RWPE2 (cell line): ENCODE measurements at regions not wholly inside any gene's neighbourhood (a gene's known extent, or its start where the extent isn't known, plus 50 kb on each side); places are given as distances from the start of the nearest gene placed in this dataset.
A peak's percentile ranks its signal among the peaks of the same experiment; 100 is the strongest.

ENCODE experiments used
- ATAC-seq: fragments of 200-7000 bp; cut with Tn5 transposase; 3 replicates; pipeline ENCODE4 v1.9.1; 2021; ENCODE audit warnings: low read depth
- DNase-seq: peaks from one replicate; pipeline ENCODE4 v3.0.0-alpha.2; 2020; ENCODE audit warnings: low spot score
- H3K27ac ChIP-seq: fragments of 450-650 bp; 2 replicates; pipeline ENCODE4 v1.5.1; 2017; ENCODE audit warnings: mild to moderate bottlenecking; ENCODE audit not compliant: poor library complexity, severe bottlenecking
- H3K27me3 ChIP-seq: fragments of 250-450 bp; sonication (Bioruptor Pico); 2 replicates; pipeline ENCODE4 v1.5.1; 2021; ENCODE audit warnings: mild to moderate bottlenecking, moderate library complexity; ENCODE audit not compliant: insufficient read depth, poor library complexity, severe bottlenecking
- H3K36me3 ChIP-seq: fragments of 250-450 bp; sonication (Bioruptor Pico); 2 replicates; pipeline ENCODE4 v1.5.1; 2020; ENCODE audit warnings: low read depth, mild to moderate bottlenecking, moderate library complexity
- H3K4me1 ChIP-seq: fragments of 250-450 bp; sonication (Bioruptor Pico); 2 replicates; pipeline ENCODE4 v1.5.1; 2021; ENCODE audit warnings: mild to moderate bottlenecking, moderate library complexity; ENCODE audit not compliant: insufficient read depth, poor library complexity, severe bottlenecking
- H3K4me3 ChIP-seq: fragments of 250-450 bp; sonication (Bioruptor Pico); 2 replicates; pipeline ENCODE4 v1.5.1; 2021; ENCODE audit warnings: mild to moderate bottlenecking, moderate library complexity; ENCODE audit not compliant: severe bottlenecking
- H3K9me3 ChIP-seq: fragments of 250-450 bp; sonication (Bioruptor Pico); 2 replicates; pipeline ENCODE4 v1.5.1; 2021; ENCODE audit warnings: mild to moderate bottlenecking, moderate library complexity; ENCODE audit not compliant: severe bottlenecking
- CTCF ChIP-seq: fragments of 450-650 bp; IDR thresholded peaks from one replicate; pipeline ENCODE4 v1.5.1; 2017; ENCODE audit warnings: mild to moderate bottlenecking, moderate library complexity; ENCODE audit not compliant: poor library complexity, severe bottlenecking

GRCh38 chr6:40779409-40779808, 192.2 kb upstream of the LRFN2 start:
- no peak for TF ChIP-seq CTCF
- peaks cover 16% of the 10 kb centered on the region for H3K4me1 ChIP-seq
- no peak overlapping the region for H3K4me3 ChIP-seq
- no peaks in the 10 kb centered on the region for H3K9me3 ChIP-seq
- no peaks in the 10 kb centered on the region for H3K27me3 ChIP-seq
- DNase-seq (no peak), ATAC-seq (peak; percentile 85)
- no peaks in the 10 kb centered on the region for H3K36me3 ChIP-seq
- H3K27ac ChIP-seq: peak overlapping the region; percentile 49

- no peak overlapping the region for H3K4me3 ChIP-seq
- no peak for DNase-seq
- TF ChIP-seq CTCF: no peak
- no peak for ATAC-seq
- peaks cover 16% of the 10 kb centered on the region for H3K4me1 ChIP-seq
- H3K36me3 ChIP-seq: no peaks in the 10 kb centered on the region
- H3K27me3 ChIP-seq: no peaks in the 10 kb centered on the region
- peak overlapping the region; percentile 49 for H3K27ac ChIP-seq
- no peaks in the 10 kb centered on the region for H3K9me3 ChIP-seq
Observed at GRCh38 chr6:40778918-40779317, 191.8 kb upstream of the LRFN2 start.

- H3K4me3 ChIP-seq: no peak overlapping the region
- no peaks in the 10 kb centered on the region for H3K36me3 ChIP-seq
- no peaks in the 10 kb centered on the region for H3K27me3 ChIP-seq
- no peaks in the 10 kb centered on the region for H3K9me3 ChIP-seq
- peaks cover 16% of the 10 kb centered on the region for H3K4me1 ChIP-seq
- peak overlapping the region; percentile 49 for H3K27ac ChIP-seq
- TF ChIP-seq CTCF: no peak
- ATAC-seq: peak; percentile 90
- no peak for DNase-seq
Observed at GRCh38 chr6:40778196-40778595, 191.0 kb upstream of the LRFN2 start.

GRCh38 chr6:40774932-40775331, 187.8 kb upstream of the LRFN2 start:
- H3K27me3 ChIP-seq: peaks cover 8% of the 10 kb centered on the region
- no peak for TF ChIP-seq CTCF
- no peaks in the 10 kb centered on the region for H3K36me3 ChIP-seq
- H3K4me1 ChIP-seq: peaks cover 16% of the 10 kb centered on the region
- no peaks in the 10 kb centered on the region for H3K9me3 ChIP-seq
- ATAC-seq (no peak), DNase-seq (no peak)
- H3K27ac ChIP-seq: no peak overlapping the region
- no peak overlapping the region for H3K4me3 ChIP-seq

- no peak for ATAC-seq
- H3K36me3 ChIP-seq: no peaks in the 10 kb centered on the region
Observed at GRCh38 chr6:40770794-40771193, 183.6 kb upstream of the LRFN2 start.

More at GRCh38 chr6:40770794-40771193, 183.6 kb upstream of the LRFN2 start:
- TF ChIP-seq CTCF: no peak
- H3K27me3 ChIP-seq: peaks cover 8% of the 10 kb centered on the region
- no peaks in the 10 kb centered on the region for H3K4me1 ChIP-seq
- H3K9me3 ChIP-seq: no peaks in the 10 kb centered on the region
- H3K4me3 ChIP-seq: no peak overlapping the region
- no peak overlapping the region for H3K27ac ChIP-seq
- no peak for DNase-seq
